K562 (cell line): ENCODE measurements at regions not wholly inside any gene's neighbourhood (a gene's known extent, or its start where the extent isn't known, plus 50 kb on each side); places are given as distances from the start of the nearest gene placed in this dataset.

ENCODE experiments used
- CBFA2T2 ChIP-seq: fragments of 450-650 bp; conservative IDR thresholded peaks from 2 replicates; pipeline ENCODE4 v1.6.1; 2017; ENCODE audit warnings: mild to moderate bottlenecking
- CBFA2T3 ChIP-seq: fragments of 450-650 bp; IDR thresholded peaks from 2 replicates; pipeline ENCODE4 v1.6.1; 2017
- CBX3 ChIP-seq, 2 experiments: IDR thresholded peaks; 1 replicate in 1 of 2; 2 replicates in 1 of 2; pipeline ENCODE4 v1.6.1; 2012; ENCODE audit warnings: inconsistent platforms in 2 of 2, low read length in 2 of 2, borderline replicate concordance in 1 of 2, control low read depth in 1 of 2
- CBX5 ChIP-seq: IDR thresholded peaks from 2 replicates; pipeline ENCODE4 v1.6.1; 2014; ENCODE audit warnings: low read depth, borderline replicate concordance
- FOSL1 ChIP-seq: fragments of 200-800 bp; sonication (Bioruptor generic); conservative IDR thresholded peaks from 2 replicates; pipeline ENCODE4 v1.6.1; 2016; ENCODE audit warnings: missing genetic modification characterization, missing compliant biosample characterization
- HDAC1 ChIP-seq, 2 experiments: fragments of 450-650 bp; IDR thresholded peaks; 2 replicates each; pipeline ENCODE4 v1.6.1; 2016 to 2017; ENCODE audit warnings: inconsistent platforms in 1 of 2, mild to moderate bottlenecking in 1 of 2, moderate library complexity in 1 of 2
- HDAC3 ChIP-seq: fragments of 450-650 bp; IDR thresholded peaks from 2 replicates; pipeline ENCODE4 v1.6.1; 2018; ENCODE audit warnings: borderline replicate concordance, mild to moderate bottlenecking, moderate library complexity; ENCODE audit not compliant: partially characterized antibody
- MAX ChIP-seq: sonication (generic); formaldehyde crosslinking; IDR thresholded peaks from 2 replicates; pipeline ENCODE4 v1.9.0; 2022; ENCODE audit warnings: mild to moderate bottlenecking, missing genetic modification reagents
- MECOM ChIP-seq: fragments of 250-450 bp; sonication (Bioruptor Pico); IDR thresholded peaks from 2 replicates; pipeline ENCODE4 v1.8.0; 2022; ENCODE audit warnings: inconsistent platforms
- NCOA4 ChIP-seq: fragments of 450-650 bp; IDR thresholded peaks from 2 replicates; pipeline ENCODE4 v1.6.1; 2018; ENCODE audit warnings: mild to moderate bottlenecking; ENCODE audit not compliant: partially characterized antibody
- NR4A1 ChIP-seq, 2 experiments: fragments of 250-450 bp in 1 of 2; fragments of 450-650 bp in 1 of 2; sonication (Bioruptor Pico) in 1 of 2; IDR thresholded peaks; 2 replicates each; pipeline versions ENCODE4 v1.4.0 to v1.6.1; 2016 to 2020; ENCODE audit warnings: mild to moderate bottlenecking in 2 of 2, missing compliant biosample characterization in 1 of 2, missing genetic modification characterization in 1 of 2, moderate library complexity in 1 of 2
- NUFIP1 ChIP-seq: fragments of 450-650 bp; IDR thresholded peaks from 2 replicates; pipeline ENCODE4 v1.6.1; 2018; ENCODE audit not compliant: partially characterized antibody
- PHF20 ChIP-seq: fragments of 450-650 bp; IDR thresholded peaks from 2 replicates; pipeline ENCODE4 v1.6.1; 2018; ENCODE audit not compliant: partially characterized antibody
- PHTF2 ChIP-seq: fragments of 250-450 bp; sonication (Bioruptor Pico); IDR thresholded peaks from 2 replicates; pipeline ENCODE4 v1.5.0; 2021; ENCODE audit warnings: mild to moderate bottlenecking
- PML ChIP-seq: IDR thresholded peaks from 2 replicates; pipeline ENCODE4 v1.6.1; 2012; ENCODE audit warnings: low read length, inconsistent platforms
- PTBP1 ChIP-seq: fragments of 200-400 bp; formaldehyde crosslinking; IDR thresholded peaks from 2 replicates; pipeline ENCODE4 v1.6.1; 2017; ENCODE audit warnings: low read depth, low read length
- RAD21 ChIP-seq, 2 experiments: fragments of 250-450 bp in 1 of 2; fragments of 450-650 bp in 1 of 2; sonication (Bioruptor Pico) in 1 of 2; formaldehyde crosslinking in 1 of 2; IDR thresholded peaks in 1 of 2; conservative IDR thresholded peaks in 1 of 2; 2 replicates each; pipeline versions ENCODE4 v1.4.0 to v1.8.0; 2020 to 2022; ENCODE audit warnings: mild to moderate bottlenecking in 2 of 2, moderate library complexity in 1 of 2
- SRF ChIP-seq, 2 experiments: fragments of 250-450, 450-650 bp in 1 of 2; sonication (Bioruptor Pico) in 1 of 2; sonication (generic) in 1 of 2; formaldehyde crosslinking; IDR thresholded peaks; 2 replicates each; pipeline versions ENCODE4 v1.5.0 to v1.5.1; 2020 to 2022; ENCODE audit warnings: mild to moderate bottlenecking in 1 of 2, missing genetic modification reagents in 1 of 2
- TBL1XR1 ChIP-seq, 2 experiments: IDR thresholded peaks; 2 replicates each; pipeline ENCODE4 v1.6.1; 2012; ENCODE audit warnings: improper control_type of control experiment in 2 of 2, low read length in 2 of 2, mild to moderate bottlenecking in 1 of 2
- TFE3 ChIP-seq: fragments of 450-650 bp; formaldehyde crosslinking; IDR thresholded peaks from 2 replicates; pipeline ENCODE4 v1.4.0; 2020; ENCODE audit warnings: mild to moderate bottlenecking, mixed read lengths
- THRAP3 ChIP-seq: fragments of 450-650 bp; IDR thresholded peaks from 2 replicates; pipeline ENCODE4 v1.6.1; 2016; ENCODE audit warnings: mild to moderate bottlenecking, inconsistent platforms, borderline replicate concordance
- XRCC5 ChIP-seq: fragments of 200-400 bp; formaldehyde crosslinking; IDR thresholded peaks from 2 replicates; pipeline ENCODE4 v1.6.1; 2017; ENCODE audit warnings: low read depth, mild to moderate bottlenecking, low read length
- ZNF41 ChIP-seq: fragments of 250-450 bp; sonication (Bioruptor Pico); conservative IDR thresholded peaks from 2 replicates; pipeline ENCODE4 v1.4.0; 2020; ENCODE audit warnings: mild to moderate bottlenecking
- ZNF445 ChIP-seq: fragments of 250-450 bp; sonication (Bioruptor Pico); IDR thresholded peaks from 2 replicates; pipeline ENCODE4 v1.4.0; 2020; ENCODE audit warnings: low read depth, mild to moderate bottlenecking, moderate library complexity
- ZNF511 ChIP-seq: sonication (generic); formaldehyde crosslinking; IDR thresholded peaks from 2 replicates; pipeline ENCODE4 v1.8.0; 2022; ENCODE audit warnings: mild to moderate bottlenecking, missing genetic modification reagents
- ZZZ3 ChIP-seq: fragments of 450-650 bp; IDR thresholded peaks from 2 replicates; pipeline ENCODE4 v1.6.1; 2016; ENCODE audit warnings: antibody characterized with exemption, mild to moderate bottlenecking, moderate library complexity

- no peak for TF ChIP-seq THRAP3
- TF ChIP-seq ZNF445 = no peak
- TF ChIP-seq CBX5 = no peak
- TF ChIP-seq SRF (CRISPR knock-in tag; IDR thresholded peaks at IDR 0.05) = no peak
- TF ChIP-seq CBX3 (IDR thresholded peaks at IDR 0.05; ENCODE audit: borderline replicate concordance in 1 of 2, low read length in 2 of 2) = peak in 1 of 2 experiments; percentile 87; a peak in 2 of 3 replicates
- peak; percentile 36 for TF ChIP-seq NCOA4
- peak; percentile 86 for TF ChIP-seq TFE3 (CRISPR knock-in tag)
- TF ChIP-seq ZZZ3 = no peak
- TF ChIP-seq CBFA2T2 = 0 out of 2 replicates have a peak, but pooled peaks have one; percentile 6
- no peak for TF ChIP-seq PHTF2
- no peak for TF ChIP-seq NR4A1 (CRISPR knock-in tag; IDR thresholded peaks at IDR 0.05)
- TF ChIP-seq NR4A1 (tag; IDR thresholded peaks at IDR 0.05) = no peak
- no peak for TF ChIP-seq NUFIP1
- TF ChIP-seq XRCC5 = no peak
- TF ChIP-seq ZNF41 (CRISPR knock-in tag) = no peak
- TF ChIP-seq MAX (CRISPR knock-in tag) = no peak
- 0 out of 4 replicates have a peak, but pooled peaks of 1 of the 2 experiments have one; percentile 41 for TF ChIP-seq HDAC1 (IDR thresholded peaks at IDR 0.05)
- peak; percentile 43; the same call in 1 of the 2 replicates for TF ChIP-seq CBFA2T3
- TF ChIP-seq PML = no peak
- TF ChIP-seq RAD21 (CRISPR knock-in tag; conservative IDR thresholded peaks at IDR 0.05 in 1 of 2, IDR thresholded peaks at IDR 0.05 in 1 of 2) = no peak
- peak; percentile 57 for TF ChIP-seq PHF20
- TF ChIP-seq TBL1XR1 (IDR thresholded peaks at IDR 0.05; ENCODE audit: low read length in 2 of 2) = no peak
- TF ChIP-seq HDAC3 = no peak
- TF ChIP-seq MECOM (CRISPR knock-in tag) = no peak
- TF ChIP-seq PTBP1 = 0 out of 2 replicates have a peak, but pooled peaks have one; percentile 20
- TF ChIP-seq ZNF511 = no peak
- TF ChIP-seq FOSL1 = 0 out of 2 replicates have a peak, but pooled peaks have one; percentile 19
These were observed 118.5 kb upstream of the LIPC start (continued) for GRCh38 chr15:58313304-58313703.
